MCF 10A (cell line): ENCODE measurements at regions not wholly inside any gene's neighbourhood (a gene's known extent, or its start where the extent isn't known, plus 50 kb on each side); places are given as distances from the start of the nearest gene placed in this dataset.

Source experiments
- BruUV-seq: library from RNA; stranded (reverse); fragments of 400-500 nt; replicated peaks from 2 replicates; lab custom pipeline; 2021; lab: Mats Ljungman, UMichigan
- CTCF ChIA-PET: fragments of 300-600 bp; sonication (Branson Sonifier 250); formaldehyde crosslinking; extraction: SDS; loops from one replicate; lab custom pipeline; 2021; ENCODE audit warnings: antibody characterized with exemption, inconsistent platforms; lab: Yijun Ruan, JAX
- POLR2A ChIA-PET: fragments of 300-600, 350-650 bp; sonication (Branson Sonifier 250); formaldehyde crosslinking; extraction: SDS; loops from one replicate; lab custom pipeline; 2020; ENCODE audit warnings: antibody characterized with exemption, inconsistent platforms; lab: Yijun Ruan, JAX
- DNase-seq: peaks from one replicate; pipeline ENCODE4 v3.0.0-alpha.2; 2018; ENCODE audit not compliant: unreplicated experiment
- H3K27ac Mint-ChIP-seq: one replicate; pipeline ENCODE4 v1.8.0; 2022; ENCODE audit warnings: mild to moderate bottlenecking, low read depth, mixed read lengths; ENCODE audit not compliant: unreplicated experiment
- H3K27me3 Mint-ChIP-seq: one replicate; pipeline ENCODE4 v1.8.0; 2022; ENCODE audit warnings: mixed read lengths; ENCODE audit not compliant: insufficient read depth, unreplicated experiment
- H3K36me3 Mint-ChIP-seq: one replicate; pipeline ENCODE4 v1.8.0; 2022; ENCODE audit warnings: mild to moderate bottlenecking, moderate library complexity, mixed read lengths; ENCODE audit not compliant: insufficient read depth, unreplicated experiment
- H3K4me1 Mint-ChIP-seq: one replicate; pipeline ENCODE4 v1.8.0; 2022; ENCODE audit warnings: mixed read lengths; ENCODE audit not compliant: insufficient read depth, unreplicated experiment
- H3K4me3 Mint-ChIP-seq: one replicate; pipeline ENCODE4 v1.8.0; 2022; ENCODE audit warnings: mild to moderate bottlenecking, moderate library complexity, mixed read lengths; ENCODE audit not compliant: unreplicated experiment
- H3K9me3 Mint-ChIP-seq: one replicate; pipeline ENCODE4 v1.8.0; 2022; ENCODE audit warnings: mixed read lengths; ENCODE audit not compliant: unreplicated experiment
- CTCF ChIP-seq: fragments of 200-600 bp; IDR thresholded peaks from one replicate; pipeline ENCODE4 v1.8.0; 2022; ENCODE audit warnings: antibody characterized with exemption, mild to moderate bottlenecking; ENCODE audit not compliant: unreplicated experiment
- intact Hi-C: fragments of 100-400 bp; cut with micrococcal nuclease; formaldehyde crosslinking; loops from 2 replicates; pipeline ENCODE4 v1.14.1; 2022

DNA sequence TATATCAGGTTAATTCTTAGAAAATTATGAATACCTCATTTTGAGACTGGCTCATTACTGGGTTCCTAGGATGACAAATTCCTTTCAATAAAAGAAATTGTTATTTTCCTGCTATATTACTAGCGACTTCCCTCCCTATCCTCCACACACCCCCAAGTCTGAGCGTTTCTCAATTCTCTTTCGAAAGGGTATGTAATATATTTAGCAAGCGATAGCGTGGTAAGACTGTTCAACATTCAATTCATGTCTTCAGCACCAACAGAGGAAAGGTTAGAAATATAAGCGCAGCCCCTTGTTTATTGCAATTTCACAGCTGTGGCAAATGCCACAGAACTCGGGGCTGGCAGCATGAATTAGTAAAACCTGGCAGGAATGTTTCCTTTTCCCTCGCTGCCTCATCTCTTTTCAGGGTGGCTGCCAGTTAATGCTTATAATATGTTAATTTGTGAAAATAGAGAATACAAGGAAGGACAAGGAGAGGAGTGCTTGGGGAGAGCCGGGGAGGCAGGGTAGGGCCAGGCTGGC, 152.7 kb upstream of the TBCA start:
- peaks cover 4% of the 10 kb centered on the region for H3K9me3 Mint-ChIP-seq
- CTCF ChIA-PET = no interaction called here

GRCh38 chr5:77926337-77926736, 150.2 kb upstream of the TBCA start:
- ChIA-PET CTCF (interaction anchor here (0.6 to 1.1 kb wide), 2 partner anchors 13 to 46 kb away, joined by 3 to 4 read pairs; no protein-coding TSS in a partner anchor), POLR2A (no interaction called here)
- no peaks in the 10 kb centered on the region for H3K27me3 Mint-ChIP-seq
- DNase-seq = no peak
- no peak overlapping the region for H3K27ac Mint-ChIP-seq
- no peak for TF ChIP-seq CTCF
- no TSS peak for BruUV-seq
- intact Hi-C loops = no loop called here
- no peak overlapping the region for H3K4me3 Mint-ChIP-seq
- no peaks in the 10 kb centered on the region for H3K36me3 Mint-ChIP-seq
- H3K4me1 Mint-ChIP-seq = peaks cover under 1% of the 10 kb centered on the region
- H3K9me3 Mint-ChIP-seq = no peaks in the 10 kb centered on the region

More for the DNA sequence above, 152.7 kb upstream of the TBCA start:
- TF ChIP-seq CTCF = no peak
- Mint-ChIP-seq H3K4me3 (no peak overlapping the region), H3K4me1 (no peaks in the 10 kb centered on the region), H3K27me3 (no peaks in the 10 kb centered on the region), H3K36me3 (no peaks in the 10 kb centered on the region), H3K27ac (no peak overlapping the region)
- POLR2A ChIA-PET = no interaction called here
- no peak for DNase-seq
- no TSS peak for BruUV-seq
- intact Hi-C loops = no loop called here

DNA sequence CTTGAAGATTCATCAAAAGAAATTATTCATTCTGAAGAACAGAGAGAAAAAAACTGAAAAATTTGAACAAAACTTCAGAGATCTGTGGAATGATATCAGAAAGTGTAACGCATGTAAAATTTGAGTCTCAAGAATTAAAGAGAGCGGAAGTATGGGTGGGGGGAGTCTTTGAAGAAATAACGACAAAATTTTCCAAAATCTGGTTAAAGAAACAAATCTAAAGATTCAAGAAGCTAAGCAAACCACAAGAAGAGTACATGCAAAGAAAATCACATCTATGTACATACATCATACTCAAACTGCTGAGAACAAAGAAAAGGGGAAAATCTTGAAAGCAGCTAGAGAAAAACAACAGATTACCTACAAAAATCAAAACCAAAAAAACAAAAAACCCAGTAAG, 149.4 kb upstream of the TBCA start:
- no peak for DNase-seq
- Mint-ChIP-seq H3K9me3 (no peaks in the 10 kb centered on the region), H3K4me1 (peaks cover 6% of the 10 kb centered on the region), H3K36me3 (no peaks in the 10 kb centered on the region), H3K27me3 (no peaks in the 10 kb centered on the region), H3K27ac (no peak overlapping the region), H3K4me3 (no peak overlapping the region)
- no TSS peak for BruUV-seq
- POLR2A ChIA-PET = interaction anchor here (0.7 to 0.9 kb wide), 2 partner anchors 15 to 16 kb away, joined by 3 read pairs; no protein-coding TSS in a partner anchor
- intact Hi-C loops = no loop called here
- TF ChIP-seq CTCF = no peak
- CTCF ChIA-PET = interaction anchor here (1.1 kb wide), 1 partner anchor 12 kb away, joined by 4 read pairs; no protein-coding TSS in a partner anchor

GRCh38 chr5:77924081-77924480, 147.9 kb upstream of the TBCA start:
- POLR2A ChIA-PET = no interaction called here

More at GRCh38 chr5:77924081-77924480, 147.9 kb upstream of the TBCA start:
- Mint-ChIP-seq H3K36me3 (no peaks in the 10 kb centered on the region), H3K9me3 (no peaks in the 10 kb centered on the region), H3K4me1 (peaks cover 6% of the 10 kb centered on the region), H3K27ac (no peak overlapping the region), H3K27me3 (no peaks in the 10 kb centered on the region), H3K4me3 (no peak overlapping the region)
- peak; percentile 18 for DNase-seq
- CTCF ChIA-PET = interaction anchor here (0.6 kb wide), 1 partner anchor 653 kb away, joined by 4 read pairs; no protein-coding TSS in a partner anchor
- intact Hi-C loops = no loop called here
- TF ChIP-seq CTCF = no peak
- BruUV-seq = no TSS peak
